ENCODE measurements at regions not wholly inside any gene's neighbourhood (a gene's known extent, or its start where the extent isn't known, plus 50 kb on each side); places are given as distances from the start of the nearest gene placed in this dataset.

GRCh38 chr9:16205455-16205854, 652.6 kb downstream of the CCDC171 start:
- TF ChIP-seq CTCF (IDR thresholded peaks at IDR 0.05 in 2 of 3, conservative IDR thresholded peaks at IDR 0.05 in 1 of 3; ENCODE audit: borderline replicate concordance in 1 of 3, insufficient read depth in 1 of 3, low read depth in 2 of 3, low read length in 2 of 3) (no peak), JUND (IDR thresholded peaks at IDR 0.05) (no peak), EZH2phosphoT487 (IDR thresholded peaks at IDR 0.05; ENCODE audit: borderline replicate concordance) (no peak), EGR1 (IDR thresholded peaks at IDR 0.05; ENCODE audit: low read depth) (no peak), POLR2AphosphoS5 (IDR thresholded peaks at IDR 0.05; ENCODE audit: low read depth, low read length) (no peak), CEBPB (IDR thresholded peaks at IDR 0.05; ENCODE audit: low read depth) (no peak), POLR2A (IDR thresholded peaks at IDR 0.05; ENCODE audit: borderline replicate concordance, extremely low read depth, insufficient read depth, insufficient read length) (no peak), FOSL1 (IDR thresholded peaks at IDR 0.05; ENCODE audit: low read depth) (no peak), EZH2 (IDR thresholded peaks at IDR 0.05) (no peak), RAD21 (IDR thresholded peaks at IDR 0.05; ENCODE audit: low read depth) (no peak), YY1 (IDR thresholded peaks at IDR 0.05; ENCODE audit: extremely low read depth, insufficient replicate concordance, low read depth, low read length) (no peak), ZFX (IDR thresholded peaks at IDR 0.05) (no peak)
- TF ChIP-seq, protein P1, sequence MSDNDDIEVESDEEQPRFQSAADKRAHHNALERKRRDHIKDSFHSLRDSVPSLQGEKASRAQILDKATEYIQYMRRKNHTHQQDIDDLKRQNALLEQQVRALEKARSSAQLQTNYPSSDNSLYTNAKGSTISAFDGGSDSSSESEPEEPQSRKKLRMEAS (IDR thresholded peaks at IDR 0.05), result no peak
- TF ChIP-seq, protein P2, sequence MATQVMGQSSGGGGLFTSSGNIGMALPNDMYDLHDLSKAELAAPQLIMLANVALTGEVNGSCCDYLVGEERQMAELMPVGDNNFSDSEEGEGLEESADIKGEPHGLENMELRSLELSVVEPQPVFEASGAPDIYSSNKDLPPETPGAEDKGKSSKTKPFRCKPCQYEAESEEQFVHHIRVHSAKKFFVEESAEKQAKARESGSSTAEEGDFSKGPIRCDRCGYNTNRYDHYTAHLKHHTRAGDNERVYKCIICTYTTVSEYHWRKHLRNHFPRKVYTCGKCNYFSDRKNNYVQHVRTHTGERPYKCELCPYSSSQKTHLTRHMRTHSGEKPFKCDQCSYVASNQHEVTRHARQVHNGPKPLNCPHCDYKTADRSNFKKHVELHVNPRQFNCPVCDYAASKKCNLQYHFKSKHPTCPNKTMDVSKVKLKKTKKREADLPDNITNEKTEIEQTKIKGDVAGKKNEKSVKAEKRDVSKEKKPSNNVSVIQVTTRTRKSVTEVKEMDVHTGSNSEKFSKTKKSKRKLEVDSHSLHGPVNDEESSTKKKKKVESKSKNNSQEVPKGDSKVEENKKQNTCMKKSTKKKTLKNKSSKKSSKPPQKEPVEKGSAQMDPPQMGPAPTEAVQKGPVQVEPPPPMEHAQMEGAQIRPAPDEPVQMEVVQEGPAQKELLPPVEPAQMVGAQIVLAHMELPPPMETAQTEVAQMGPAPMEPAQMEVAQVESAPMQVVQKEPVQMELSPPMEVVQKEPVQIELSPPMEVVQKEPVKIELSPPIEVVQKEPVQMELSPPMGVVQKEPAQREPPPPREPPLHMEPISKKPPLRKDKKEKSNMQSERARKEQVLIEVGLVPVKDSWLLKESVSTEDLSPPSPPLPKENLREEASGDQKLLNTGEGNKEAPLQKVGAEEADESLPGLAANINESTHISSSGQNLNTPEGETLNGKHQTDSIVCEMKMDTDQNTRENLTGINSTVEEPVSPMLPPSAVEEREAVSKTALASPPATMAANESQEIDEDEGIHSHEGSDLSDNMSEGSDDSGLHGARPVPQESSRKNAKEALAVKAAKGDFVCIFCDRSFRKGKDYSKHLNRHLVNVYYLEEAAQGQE (IDR thresholded peaks at IDR 0.05; ENCODE audit: low read depth), result no peak
